ENCODE measurements at regions not wholly inside any gene's neighbourhood (a gene's known extent, or its start where the extent isn't known, plus 50 kb on each side); places are given as distances from the start of the nearest gene placed in this dataset.

DNA sequence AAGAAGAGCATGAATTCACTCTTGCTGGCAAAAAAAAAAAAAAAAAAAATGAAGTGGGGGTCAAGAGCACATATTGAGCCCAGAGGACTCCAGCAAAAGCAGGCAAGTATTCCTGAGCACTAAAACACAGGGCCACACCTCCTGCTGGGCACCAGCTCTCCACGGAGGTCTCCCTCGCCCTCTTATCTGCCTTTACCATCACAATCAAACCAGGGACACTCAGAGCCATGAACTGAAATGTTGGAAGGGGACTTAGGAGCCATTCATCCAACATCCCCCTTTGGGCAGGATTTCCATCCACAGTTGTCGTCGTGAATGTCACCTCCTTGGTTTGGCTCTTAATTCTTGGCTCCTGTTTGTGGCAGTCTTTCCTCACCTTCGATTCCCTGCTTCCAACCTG, 89.8 kb upstream of the GNAO1 start:
- TF ChIP-seq, protein P1, sequence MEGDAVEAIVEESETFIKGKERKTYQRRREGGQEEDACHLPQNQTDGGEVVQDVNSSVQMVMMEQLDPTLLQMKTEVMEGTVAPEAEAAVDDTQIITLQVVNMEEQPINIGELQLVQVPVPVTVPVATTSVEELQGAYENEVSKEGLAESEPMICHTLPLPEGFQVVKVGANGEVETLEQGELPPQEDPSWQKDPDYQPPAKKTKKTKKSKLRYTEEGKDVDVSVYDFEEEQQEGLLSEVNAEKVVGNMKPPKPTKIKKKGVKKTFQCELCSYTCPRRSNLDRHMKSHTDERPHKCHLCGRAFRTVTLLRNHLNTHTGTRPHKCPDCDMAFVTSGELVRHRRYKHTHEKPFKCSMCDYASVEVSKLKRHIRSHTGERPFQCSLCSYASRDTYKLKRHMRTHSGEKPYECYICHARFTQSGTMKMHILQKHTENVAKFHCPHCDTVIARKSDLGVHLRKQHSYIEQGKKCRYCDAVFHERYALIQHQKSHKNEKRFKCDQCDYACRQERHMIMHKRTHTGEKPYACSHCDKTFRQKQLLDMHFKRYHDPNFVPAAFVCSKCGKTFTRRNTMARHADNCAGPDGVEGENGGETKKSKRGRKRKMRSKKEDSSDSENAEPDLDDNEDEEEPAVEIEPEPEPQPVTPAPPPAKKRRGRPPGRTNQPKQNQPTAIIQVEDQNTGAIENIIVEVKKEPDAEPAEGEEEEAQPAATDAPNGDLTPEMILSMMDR (IDR thresholded peaks at IDR 0.05; ENCODE audit: low read depth, low read length): no peak
- no peak overlapping the region for H3K4me3 ChIP-seq (replicated peaks in 1 of 2; ENCODE audit: low read depth in 2 of 2, low read length in 2 of 2)
- DNase-seq (ENCODE audit: low read depth in 2 of 2): no peak

DNA sequence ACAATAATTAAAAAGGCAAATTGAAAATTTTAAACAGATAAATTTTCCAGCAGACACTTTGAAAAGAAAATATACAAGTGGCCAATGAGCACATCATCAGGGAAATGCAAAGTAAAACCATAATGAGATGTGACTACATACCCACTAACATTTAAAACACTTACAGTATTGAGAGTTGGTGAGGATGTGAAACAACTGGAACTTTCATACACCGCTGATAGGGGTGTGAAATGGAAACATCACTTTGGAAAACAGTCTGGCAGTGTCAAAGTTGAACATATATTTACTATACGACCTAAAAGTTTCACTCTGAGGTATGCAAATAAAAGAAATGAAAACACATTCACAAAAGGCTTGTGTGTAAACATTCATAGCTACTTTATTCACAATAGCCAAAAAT, 94.0 kb upstream of the GNAO1 start:
- DNase-seq (ENCODE audit: low read depth in 2 of 2): no peak
- TF ChIP-seq, protein P1 (IDR thresholded peaks at IDR 0.05; ENCODE audit: low read depth, low read length): no peak
- H3K4me3 ChIP-seq (replicated peaks in 1 of 2; ENCODE audit: low read depth in 2 of 2, low read length in 2 of 2): no peak overlapping the region

DNA sequence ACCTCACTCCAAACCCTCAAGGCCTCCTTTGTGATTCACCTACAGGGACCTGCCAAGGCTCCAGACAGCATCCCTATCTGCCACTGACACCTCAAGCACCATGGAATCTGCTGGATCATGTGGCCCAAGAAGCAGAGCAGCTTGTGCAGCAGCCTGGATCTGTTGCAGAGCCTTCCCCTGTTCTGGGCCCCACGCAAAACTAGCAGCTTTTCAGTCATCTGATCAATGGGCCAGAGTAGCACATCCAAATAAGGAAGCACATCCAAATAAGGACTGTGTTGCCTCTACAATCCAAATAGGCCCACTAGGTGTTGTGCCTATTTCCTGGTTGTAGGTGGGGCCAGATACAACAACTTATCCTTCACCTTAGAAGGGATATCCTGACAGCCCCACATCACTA, 97.1 kb upstream of the GNAO1 start:
- no peak for DNase-seq (ENCODE audit: low read depth in 2 of 2)
- TF ChIP-seq, protein P1 (IDR thresholded peaks at IDR 0.05; ENCODE audit: low read depth, low read length): no peak
- H3K4me3 ChIP-seq (replicated peaks in 1 of 2; ENCODE audit: low read depth in 2 of 2, low read length in 2 of 2): no peak overlapping the region

DNA sequence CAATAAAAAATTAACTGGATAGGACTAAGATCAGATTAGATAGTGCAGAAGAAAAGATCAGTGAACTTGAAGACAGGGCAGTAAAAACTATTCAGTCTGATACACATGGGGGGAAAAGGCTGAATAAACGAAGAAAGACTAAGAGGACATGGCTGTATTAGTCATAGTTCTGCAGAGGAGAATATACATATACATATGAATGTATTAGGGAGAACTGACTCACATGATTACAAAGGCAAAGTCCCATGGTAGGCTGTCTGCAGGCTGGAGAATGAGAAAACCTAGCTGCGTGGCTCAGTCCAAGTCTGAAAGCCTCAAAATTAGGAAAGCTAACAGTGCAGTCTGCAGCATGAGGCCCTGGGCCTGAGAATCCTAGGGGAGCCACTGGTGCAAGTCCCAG, 98.2 kb upstream of the GNAO1 start:
- DNase-seq (ENCODE audit: low read depth in 2 of 2): no peak
- no peak overlapping the region for H3K4me3 ChIP-seq (replicated peaks in 1 of 2; ENCODE audit: low read depth in 2 of 2, low read length in 2 of 2)
- TF ChIP-seq, protein P1 (IDR thresholded peaks at IDR 0.05; ENCODE audit: low read depth, low read length): no peak

DNA sequence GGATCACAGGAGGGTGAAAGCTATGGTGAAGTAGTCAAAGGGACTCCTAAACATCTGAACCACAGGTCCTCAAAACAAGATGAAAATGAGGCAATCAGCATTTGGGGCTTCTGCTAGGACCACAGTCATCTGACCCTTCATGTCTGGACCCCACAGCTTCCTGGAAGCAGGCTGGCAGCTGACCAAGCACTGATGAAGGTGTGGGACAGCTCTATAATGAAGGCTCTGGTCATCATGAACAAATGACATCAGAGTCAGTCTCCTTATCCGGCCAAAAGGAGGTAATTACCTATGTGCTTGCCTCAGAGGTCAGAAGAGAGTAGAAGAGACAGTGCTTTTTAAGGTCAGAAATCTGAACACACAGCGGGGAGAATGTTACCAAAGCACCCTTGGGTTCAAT, 101.2 kb upstream of the GNAO1 start:
- TF ChIP-seq, protein P1 (IDR thresholded peaks at IDR 0.05; ENCODE audit: low read depth, low read length): no peak

DNA sequence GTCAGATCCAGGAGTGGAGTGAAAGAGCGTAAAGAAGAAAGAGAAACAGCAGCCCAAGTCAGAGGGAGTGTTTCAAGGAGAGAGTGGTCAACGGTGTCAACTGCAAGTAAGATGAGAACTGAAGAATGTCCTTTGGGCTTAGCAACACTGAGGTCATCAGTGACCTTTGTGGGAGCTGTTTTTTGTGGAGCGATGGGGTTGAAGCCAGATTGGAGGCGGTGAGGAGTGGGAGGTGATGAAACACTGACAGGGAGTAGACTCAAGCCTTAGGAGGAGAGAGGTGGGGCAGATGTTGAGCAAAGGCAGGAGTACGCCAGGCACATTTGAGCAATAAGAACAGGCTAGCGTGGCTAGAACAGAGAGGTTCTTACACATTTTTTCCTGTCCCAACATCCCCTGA, 103.7 kb upstream of the GNAO1 start:
- H3K4me3 ChIP-seq (replicated peaks in 1 of 2; ENCODE audit: low read depth in 2 of 2, low read length in 2 of 2): no peak overlapping the region
- no peak for DNase-seq (ENCODE audit: low read depth in 2 of 2)
- TF ChIP-seq, protein P1 (IDR thresholded peaks at IDR 0.05; ENCODE audit: low read depth, low read length): no peak

More for the DNA sequence above, 101.2 kb upstream of the GNAO1 start:
- H3K4me3 ChIP-seq (replicated peaks in 1 of 2; ENCODE audit: low read depth in 2 of 2, low read length in 2 of 2): no peak overlapping the region
- DNase-seq (ENCODE audit: low read depth in 2 of 2): no peak

DNA sequence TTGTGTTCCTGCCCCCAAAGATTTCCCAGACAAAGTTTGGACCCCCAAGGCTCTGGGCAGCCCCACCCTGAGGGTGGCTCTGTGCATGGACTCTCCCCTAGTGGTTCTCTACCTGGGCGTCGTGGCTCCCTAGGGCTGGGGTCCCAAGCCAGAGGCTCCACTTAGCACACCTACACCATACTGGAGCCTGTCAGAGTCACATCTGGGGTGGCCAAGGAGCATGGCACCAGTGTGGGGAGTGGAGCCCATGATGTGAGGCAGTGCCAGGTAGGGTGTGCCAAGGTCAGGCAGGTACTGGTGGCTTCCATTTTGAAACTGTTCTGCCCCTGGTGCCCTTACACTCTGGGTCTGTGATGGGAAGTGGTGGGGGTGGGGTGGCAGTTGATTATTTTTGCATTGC, 109.9 kb upstream of the GNAO1 start:
- TF ChIP-seq, protein P1 (IDR thresholded peaks at IDR 0.05; ENCODE audit: low read depth, low read length): no peak
- H3K4me3 ChIP-seq (replicated peaks in 1 of 2; ENCODE audit: low read depth in 2 of 2, low read length in 2 of 2): no peak overlapping the region
- no peak for DNase-seq (ENCODE audit: low read depth in 2 of 2)

Data from cardiac fibroblast (primary cell).